ENCODE measurements at regions not wholly inside any gene's neighbourhood (a gene's known extent, or its start where the extent isn't known, plus 50 kb on each side); places are given as distances from the start of the nearest gene placed in this dataset.

DNA sequence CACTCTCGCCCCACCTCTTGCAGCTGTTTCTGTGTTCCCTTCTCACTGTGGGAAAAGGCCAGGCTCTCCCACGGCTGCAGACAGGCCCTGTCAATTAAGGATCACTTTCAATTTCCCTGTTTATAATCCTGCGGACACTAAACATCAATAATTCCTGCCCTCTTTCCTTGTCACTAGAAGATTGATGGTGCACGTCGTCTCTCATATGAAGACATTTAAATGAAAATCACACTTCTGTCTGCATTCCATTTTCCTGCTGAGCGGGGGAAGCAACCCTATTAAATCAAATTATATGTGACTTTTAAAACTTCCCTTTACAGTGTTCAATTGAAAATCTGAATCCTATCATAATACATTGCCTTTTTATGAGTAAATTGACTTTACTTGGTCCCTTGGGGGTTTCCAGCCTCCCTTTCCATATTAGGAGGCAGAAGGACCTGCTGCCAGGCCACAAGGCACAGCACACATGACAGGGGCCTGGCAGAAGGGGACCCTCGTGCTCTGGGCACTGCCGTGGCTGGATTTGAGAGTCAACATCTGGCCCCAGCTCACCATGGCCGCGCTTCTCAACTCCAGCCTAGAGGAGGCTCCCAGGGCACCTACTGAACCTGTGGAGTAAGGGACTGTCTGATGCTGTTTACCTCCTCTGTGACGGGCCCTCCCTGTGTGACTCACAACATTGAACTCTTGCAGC lies 311.0 kb upstream of the IRX4 start:
- DNase-seq (ENCODE audit: low read depth in 1 of 2, low spot score in 1 of 2): no peak

DNA sequence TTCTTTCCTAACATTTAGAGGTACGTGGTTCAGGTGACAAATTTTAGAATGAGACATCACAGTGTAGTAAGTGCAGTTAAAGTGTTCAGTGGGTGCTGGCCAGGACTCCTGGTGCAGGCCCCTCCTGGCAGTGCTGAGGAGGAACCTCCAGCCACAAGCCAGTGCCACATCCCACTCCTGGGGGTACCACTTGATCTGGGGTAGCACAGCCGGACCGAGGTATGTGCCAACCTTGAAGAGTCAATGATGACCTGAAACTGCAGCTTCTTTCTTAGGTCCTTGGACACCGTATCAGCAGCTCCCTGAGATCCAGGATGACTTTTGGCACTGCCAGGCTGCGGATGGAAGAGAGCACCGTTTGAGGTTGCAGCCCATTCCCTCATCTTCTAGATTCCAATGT lies 310.4 kb upstream of the IRX4 start:
- DNase-seq (ENCODE audit: low read depth in 1 of 2, low spot score in 1 of 2): no peak

DNA sequence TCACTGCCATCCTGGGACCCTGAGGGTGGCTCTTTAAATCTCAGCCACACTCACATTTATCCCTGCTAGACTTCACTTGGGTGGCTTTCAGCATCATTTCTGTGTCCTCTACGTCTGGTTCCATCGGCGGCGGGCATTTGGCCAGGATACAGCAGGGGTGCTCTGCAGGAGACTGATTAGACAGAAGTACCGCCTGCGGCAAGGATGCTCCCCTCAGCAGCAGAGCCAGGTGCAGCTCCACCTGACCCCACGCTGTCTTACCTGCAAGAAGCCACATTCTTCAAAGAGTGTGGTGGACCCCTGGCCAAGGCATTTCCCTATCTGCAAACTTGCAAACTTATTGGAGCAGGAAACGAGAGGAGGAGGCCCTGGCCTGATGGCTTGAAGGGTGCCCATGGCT lies 309.8 kb upstream of the IRX4 start:
- no peak for DNase-seq (ENCODE audit: low read depth in 1 of 2, low spot score in 1 of 2)

DNA sequence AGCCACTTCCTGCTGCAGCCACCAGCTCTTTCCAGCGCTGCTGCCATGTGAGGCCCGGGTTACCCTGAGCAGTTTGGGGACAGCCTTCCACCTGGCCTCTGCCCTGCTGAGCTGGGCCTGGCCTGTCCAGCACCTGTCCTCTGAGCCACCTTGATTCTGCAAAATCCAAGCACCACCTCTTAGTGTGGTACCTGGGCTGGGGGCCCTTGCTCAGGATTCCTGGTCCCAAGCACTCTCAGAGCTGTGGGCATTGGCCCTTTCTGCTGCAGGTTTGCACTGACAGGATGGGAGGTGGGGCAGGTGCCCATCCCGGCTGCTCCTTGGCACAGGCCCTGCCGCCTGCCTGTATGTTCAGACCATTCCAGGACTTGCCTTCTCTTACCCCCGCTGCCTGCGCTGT lies 309.2 kb upstream of the IRX4 start:
- no peak for DNase-seq (ENCODE audit: low read depth in 1 of 2, low spot score in 1 of 2)

GRCh38 chr5:2190549-2190948 lies 307.8 kb upstream of the IRX4 start:
- DNase-seq (ENCODE audit: low read depth in 1 of 2, low spot score in 1 of 2): no peak

DNA sequence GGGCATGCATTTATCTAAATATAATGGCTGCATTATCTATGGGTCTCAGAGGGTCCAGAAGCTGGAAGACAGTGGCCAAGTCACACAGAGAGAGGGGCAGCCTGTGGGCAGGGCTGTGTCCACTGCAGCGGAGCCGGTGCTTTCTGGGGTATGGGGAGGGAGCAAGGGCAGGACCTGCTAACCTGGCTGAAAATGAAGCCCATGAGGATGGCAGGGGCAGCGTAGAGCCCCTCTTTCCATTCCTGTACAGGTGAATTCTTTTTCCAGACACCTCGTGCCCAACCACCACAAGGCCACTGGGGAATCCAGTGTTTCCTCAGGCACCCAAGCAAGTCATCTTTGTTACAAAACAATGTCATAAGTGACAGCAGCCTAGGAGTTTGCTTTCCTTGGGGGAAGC lies 305.9 kb upstream of the IRX4 start:
- DNase-seq (ENCODE audit: low read depth in 1 of 2, low spot score in 1 of 2): no peak

DNA sequence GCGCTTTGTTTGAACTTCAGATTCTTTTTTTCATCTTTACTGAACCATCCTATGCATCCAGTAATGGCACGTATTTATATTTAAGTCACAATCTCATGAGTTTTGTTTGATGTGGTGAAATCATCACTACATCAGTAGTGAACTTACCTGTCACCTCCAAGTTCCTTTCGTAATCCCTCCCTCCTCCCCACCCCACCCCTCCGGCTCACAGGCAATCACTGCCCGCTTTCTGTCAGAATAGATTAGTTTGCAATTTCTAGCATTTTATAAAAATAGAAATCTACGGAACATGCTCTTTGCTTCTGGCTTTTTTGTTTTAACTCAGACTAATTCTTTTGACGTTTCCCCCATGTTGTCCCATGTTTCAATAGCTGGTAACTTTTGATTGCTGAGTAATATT lies 305.4 kb upstream of the IRX4 start:
- no peak for DNase-seq (ENCODE audit: low read depth in 1 of 2, low spot score in 1 of 2)

DNA sequence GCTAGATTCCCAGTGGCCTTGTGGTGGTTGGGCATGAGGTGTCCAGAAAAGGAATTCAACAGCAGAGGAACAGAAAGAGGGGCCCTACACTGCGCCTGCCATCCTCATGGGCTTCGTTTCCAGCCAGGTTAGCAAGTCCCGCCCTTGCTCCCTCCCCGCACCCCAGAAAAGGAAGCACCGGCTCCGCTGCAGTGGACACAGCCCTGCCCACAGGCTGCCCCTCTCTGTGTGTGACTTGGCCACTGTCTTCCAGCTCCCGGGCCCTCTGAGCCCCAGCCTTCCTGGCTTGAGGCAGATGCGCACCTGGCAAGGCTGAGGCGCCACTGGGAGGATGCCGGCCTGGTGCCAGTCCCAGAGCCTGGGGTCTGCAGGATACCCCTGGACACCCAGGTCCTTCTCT lies 305.0 kb upstream of the IRX4 start:
- no peak for DNase-seq (ENCODE audit: low read depth in 1 of 2, low spot score in 1 of 2)

DNA sequence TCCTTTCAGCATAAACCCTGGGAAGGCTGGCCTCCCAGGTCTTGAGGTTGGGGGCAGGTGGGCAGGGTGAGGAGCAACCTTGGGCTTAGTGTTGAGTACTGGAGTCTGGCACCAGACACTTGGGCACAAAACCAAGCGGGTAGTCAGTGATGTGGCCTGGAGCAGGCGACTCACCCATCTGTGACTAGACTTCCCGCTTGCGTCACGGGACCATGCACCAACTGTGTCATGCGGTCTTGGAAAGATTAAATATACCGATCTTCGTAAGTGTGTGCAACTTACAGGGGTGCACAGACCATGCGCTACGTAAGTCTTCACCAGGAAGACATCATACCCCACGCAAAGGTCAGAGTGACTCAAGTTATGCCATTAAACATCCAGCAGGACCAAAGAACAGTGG lies 304.4 kb upstream of the IRX4 start:
- DNase-seq (ENCODE audit: low read depth in 1 of 2, low spot score in 1 of 2): no peak

DNA sequence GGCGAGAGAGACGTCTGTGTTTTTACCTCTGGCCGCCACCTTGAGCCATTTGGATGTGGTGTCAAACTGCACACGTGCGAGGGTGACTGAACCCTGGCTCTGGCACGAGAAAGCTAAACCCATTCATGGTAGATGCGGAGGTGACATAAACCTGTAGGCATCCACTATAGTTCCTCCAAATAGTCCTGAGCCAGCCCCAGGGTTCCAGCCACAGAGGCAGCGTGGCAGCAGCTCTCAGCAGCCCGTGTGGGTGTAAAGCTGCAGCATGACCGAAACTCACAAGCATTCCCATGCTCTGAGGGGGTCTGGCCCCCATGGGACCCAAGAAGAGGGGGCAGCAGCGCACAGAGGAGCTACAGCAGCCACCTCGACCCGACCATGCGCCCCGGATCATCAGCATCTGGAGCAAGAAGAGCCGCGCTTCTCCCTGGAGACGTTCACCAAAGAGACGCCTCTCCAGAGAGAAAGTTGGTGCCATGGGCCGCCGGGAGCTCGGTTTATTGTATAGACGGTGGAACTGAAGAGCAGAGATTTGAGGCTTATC lies 303.8 kb upstream of the IRX4 start:
- DNase-seq (ENCODE audit: low read depth in 1 of 2, low spot score in 1 of 2): no peak

DNA sequence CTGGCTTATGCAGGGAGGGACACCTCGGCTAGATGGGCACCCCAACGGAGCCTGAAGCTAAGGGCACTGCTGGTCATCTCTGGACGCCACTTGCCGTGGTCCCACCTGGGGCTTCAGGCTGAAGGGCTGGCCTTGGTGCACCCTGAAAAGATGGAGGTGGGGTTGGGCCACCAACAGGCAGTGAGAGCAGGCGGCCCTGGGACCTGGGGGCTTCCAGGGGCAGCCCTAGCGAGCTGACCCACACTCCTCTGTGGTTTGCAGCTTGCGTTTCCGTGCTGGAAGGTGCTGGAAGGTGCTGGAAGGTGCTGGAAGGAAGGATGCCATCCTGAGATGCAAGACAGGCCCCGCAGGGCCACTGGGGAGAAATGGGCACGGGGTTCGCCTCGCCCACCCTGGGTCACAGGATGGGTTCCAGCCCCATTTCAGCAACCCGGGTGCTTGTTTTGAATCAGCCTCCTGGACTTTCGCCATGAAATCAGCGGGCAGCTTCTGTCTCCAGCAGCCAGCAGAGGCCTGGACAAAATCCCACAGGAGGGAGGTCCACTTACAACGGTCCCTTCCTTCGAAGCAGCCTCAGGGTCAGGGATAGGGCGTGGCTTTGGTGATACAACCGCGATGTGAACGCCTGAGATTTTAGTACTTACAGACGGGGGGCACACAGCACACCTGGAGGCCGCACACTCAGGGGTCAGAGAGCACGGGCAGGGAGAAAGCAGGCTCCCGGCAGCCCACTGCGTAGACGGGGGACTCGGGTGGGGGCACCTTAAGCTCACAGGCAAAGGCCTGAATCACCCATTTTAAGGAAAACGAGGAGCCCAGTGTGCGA lies 303.1 kb upstream of the IRX4 start:
- no peak for DNase-seq (ENCODE audit: low read depth in 1 of 2, low spot score in 1 of 2)

GRCh38 chr5:2184563-2185540 lies 302.1 kb upstream of the IRX4 start:
- DNase-seq (ENCODE audit: low read depth in 1 of 2, low spot score in 1 of 2): no peak

- no peak for DNase-seq (ENCODE audit: low read depth in 1 of 2, low spot score in 1 of 2)
Measured at GRCh38 chr5:2184026-2184366, 301.3 kb upstream of the IRX4 start.

DNA sequence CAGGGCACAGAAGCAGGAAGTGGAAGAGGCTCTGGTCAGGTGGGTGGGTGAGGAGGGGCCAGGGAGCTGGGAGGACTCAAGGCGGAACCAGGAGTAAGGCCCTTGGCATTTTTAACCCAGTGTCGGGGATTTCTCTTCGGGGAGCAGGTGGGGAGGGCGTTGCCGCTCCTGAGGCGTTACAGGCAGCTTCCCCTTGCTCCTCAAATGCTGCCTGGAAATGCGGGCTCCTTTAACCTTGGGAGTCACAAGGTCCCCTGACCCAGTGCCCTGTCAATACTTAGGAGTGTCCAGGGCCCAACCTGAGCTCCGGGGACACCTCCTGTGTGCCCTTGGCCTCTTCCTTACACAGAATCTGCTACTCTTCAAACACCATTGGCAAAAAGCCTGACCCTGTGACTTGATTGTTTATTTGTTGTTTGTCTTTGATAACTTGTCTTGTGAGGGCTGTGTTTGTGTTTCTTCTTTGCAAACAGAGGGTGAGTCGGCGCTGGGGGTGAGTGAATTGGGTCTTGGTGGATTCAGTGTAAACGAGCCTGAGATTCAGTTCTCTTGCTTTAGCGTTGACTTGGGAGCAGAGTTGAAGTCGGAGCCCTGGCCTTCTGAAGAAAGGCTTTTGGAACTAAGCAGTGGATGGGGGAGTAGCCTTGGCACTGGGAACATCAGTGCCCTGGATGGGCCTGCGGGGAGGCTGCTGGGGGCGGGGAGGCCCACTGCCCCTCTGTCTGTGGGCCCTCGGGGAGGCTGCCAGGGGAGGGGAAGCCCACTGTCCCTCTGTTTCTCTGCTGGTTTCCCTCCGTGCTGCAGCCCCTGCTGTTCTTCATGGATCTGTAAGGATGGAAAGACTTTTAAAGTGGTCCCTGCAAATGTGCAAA lies 300.7 kb upstream of the IRX4 start:
- DNase-seq (ENCODE audit: low read depth in 1 of 2, low spot score in 1 of 2): no peak

GRCh38 chr5:2182020-2182419 lies 299.3 kb upstream of the IRX4 start:
- no peak for DNase-seq (ENCODE audit: low read depth in 1 of 2, low spot score in 1 of 2)

GRCh38 chr5:2181557-2181956 lies 298.8 kb upstream of the IRX4 start:
- DNase-seq (ENCODE audit: low read depth in 1 of 2, low spot score in 1 of 2): no peak

- DNase-seq (ENCODE audit: low read depth in 1 of 2, low spot score in 1 of 2): no peak
Measured at GRCh38 chr5:2181149-2181548, 298.4 kb upstream of the IRX4 start.

DNA sequence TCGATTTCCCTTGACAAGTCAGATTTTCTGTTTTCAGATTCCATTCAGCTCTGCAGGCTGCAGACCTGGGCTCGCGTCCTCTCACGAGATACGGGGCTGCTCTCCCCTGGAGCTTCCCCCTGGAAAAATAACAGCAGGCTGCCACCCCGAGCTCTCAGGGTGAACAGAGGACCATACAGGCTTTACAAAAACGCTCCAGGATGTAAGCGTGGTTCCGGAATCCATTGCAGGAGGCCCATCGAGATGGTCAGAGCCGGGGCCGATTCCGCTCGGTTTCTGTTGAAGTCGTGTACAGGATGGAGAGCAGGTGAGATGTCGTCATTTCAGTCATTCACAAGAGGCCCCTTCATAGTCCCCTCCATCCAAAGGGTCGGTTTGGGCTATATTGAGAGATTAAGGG lies 297.7 kb upstream of the IRX4 start:
- DNase-seq (ENCODE audit: low read depth in 1 of 2, low spot score in 1 of 2): no peak

DNA sequence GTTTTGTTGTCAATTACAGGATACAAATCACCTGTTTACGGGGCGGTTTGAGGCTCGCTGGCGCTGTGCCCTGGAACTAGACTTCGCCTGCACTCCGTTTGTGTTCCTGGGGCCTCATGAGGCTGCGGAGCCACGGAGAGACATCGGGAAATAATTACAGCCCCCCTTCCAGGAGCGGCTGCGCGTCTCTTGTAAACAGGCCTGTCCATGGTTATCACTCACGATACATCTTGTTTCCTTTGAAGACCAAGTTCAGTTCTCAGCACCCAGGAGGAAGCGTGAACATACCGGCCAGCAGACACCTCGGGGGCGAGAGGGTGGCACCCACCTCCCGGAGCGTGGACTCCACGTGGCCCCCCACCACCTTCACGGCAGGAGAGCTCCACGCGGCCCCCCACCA lies 297.1 kb upstream of the IRX4 start:
- DNase-seq (ENCODE audit: low read depth in 1 of 2, low spot score in 1 of 2): no peak

DNA sequence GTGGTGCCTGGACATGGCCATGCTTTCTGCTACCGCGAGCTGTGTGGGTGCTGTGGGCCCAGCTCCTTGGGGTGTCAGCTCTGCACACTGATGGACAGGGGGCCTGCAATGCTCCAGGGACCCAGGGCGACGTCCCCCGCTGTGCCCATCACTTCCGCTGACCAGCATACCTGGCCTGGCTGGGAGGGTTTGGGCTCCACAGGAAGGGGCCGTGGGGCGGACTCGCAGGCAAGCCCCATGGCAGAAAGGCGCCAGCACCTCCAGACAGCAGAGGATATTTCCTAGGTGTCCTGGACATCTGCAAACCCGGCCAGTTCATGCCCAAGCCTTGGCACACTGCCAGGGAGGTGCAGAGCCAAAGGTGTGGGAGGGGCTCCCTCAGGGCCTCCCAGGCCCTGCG lies 295.8 kb upstream of the IRX4 start:
- no peak for DNase-seq (ENCODE audit: low read depth in 1 of 2, low spot score in 1 of 2)

DNA sequence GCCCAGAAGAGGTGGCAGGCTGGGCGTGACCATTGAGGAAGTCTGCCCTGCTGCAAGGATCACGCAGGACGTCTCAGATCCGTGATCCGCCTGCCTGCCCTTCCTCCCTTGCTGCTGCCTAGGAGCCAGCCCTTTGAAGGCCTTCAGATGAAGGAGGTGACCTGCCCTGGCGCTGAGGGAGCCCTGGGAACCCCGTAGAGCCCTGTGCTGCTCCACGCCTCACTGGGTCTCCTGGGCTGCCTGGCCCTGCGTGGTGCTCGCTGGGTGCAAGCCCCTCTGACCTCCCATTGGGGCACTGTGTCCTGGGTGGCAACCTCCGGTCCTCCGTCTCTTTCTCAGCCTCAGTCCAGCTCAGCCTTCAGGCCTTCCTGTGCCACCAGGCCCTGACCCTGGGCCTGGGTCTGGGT lies 295.3 kb upstream of the IRX4 start:
- DNase-seq (ENCODE audit: low read depth in 1 of 2, low spot score in 1 of 2): no peak
